Osteoblast (primary cell): ENCODE measurements at regions not wholly inside any gene's neighbourhood (a gene's known extent, or its start where the extent isn't known, plus 50 kb on each side); places are given as distances from the start of the nearest gene placed in this dataset.
A peak's percentile ranks its signal among the peaks of the same experiment; 100 is the strongest.

Source experiments
- DNase-seq: peaks from one replicate; pipeline ENCODE4 v3.0.0; 2011; ENCODE audit warnings: low spot score, mixed read lengths; ENCODE audit not compliant: insufficient read length; ENCODE audit errors: missing footprints
- H2AFZ ChIP-seq: 2 replicates; pipeline ENCODE4 v1.6.0; 2011; ENCODE audit warnings: mild to moderate bottlenecking, low read length
- H3K27ac ChIP-seq: 2 replicates; pipeline ENCODE4 v1.5.1; 2011; ENCODE audit warnings: mild to moderate bottlenecking, low read depth, low read length, moderate library complexity
- H3K27me3 ChIP-seq: 2 replicates; pipeline ENCODE4 v1.6.0; 2012; ENCODE audit warnings: mild to moderate bottlenecking, control low read depth, inconsistent platforms, low read length, moderate library complexity; ENCODE audit not compliant: insufficient read depth
- H3K36me3 ChIP-seq: 2 replicates; pipeline ENCODE4 v1.5.1; 2011; ENCODE audit warnings: mild to moderate bottlenecking, low read length, control low read depth, moderate library complexity; ENCODE audit not compliant: insufficient read depth
- H3K4me1 ChIP-seq: 2 replicates; pipeline ENCODE4 v1.5.1; 2011; ENCODE audit warnings: mild to moderate bottlenecking, low read length, control low read depth, moderate library complexity; ENCODE audit not compliant: insufficient read depth
- H3K4me2 ChIP-seq: 2 replicates; pipeline ENCODE4 v1.6.0; 2011; ENCODE audit warnings: mild to moderate bottlenecking, low read length; ENCODE audit not compliant: insufficient read depth
- H3K4me3 ChIP-seq: fragments of 200-600 bp; sonication (generic); 3 replicates; pipeline ENCODE4 v1.5.1; 2012; ENCODE audit warnings: mild to moderate bottlenecking, low read length, inconsistent platforms; ENCODE audit not compliant: insufficient read depth
- H3K79me2 ChIP-seq: 2 replicates; pipeline ENCODE4 v1.6.0; 2012; ENCODE audit warnings: mild to moderate bottlenecking, low read length, control low read depth, inconsistent platforms; ENCODE audit not compliant: insufficient read depth
- H3K9me3 ChIP-seq: 2 replicates; pipeline ENCODE4 v1.5.1; 2011; ENCODE audit warnings: low read depth, low read length, control low read depth
- H4K20me1 ChIP-seq: 2 replicates; pipeline ENCODE4 v1.6.0; 2012; ENCODE audit warnings: mild to moderate bottlenecking, low read length, control low read depth; ENCODE audit not compliant: insufficient read depth
- CTCF ChIP-seq: IDR thresholded peaks from 2 replicates; pipeline ENCODE4 v1.5.1; 2011; ENCODE audit warnings: mild to moderate bottlenecking, low read depth, low read length, moderate library complexity; ENCODE audit errors: extremely low read depth

GRCh38 chr12:19882346-19882745 lies 443.1 kb downstream of the AEBP2 start:
- H3K27ac ChIP-seq, result no peak overlapping the region
- H3K27me3 ChIP-seq, result no peaks in the 10 kb centered on the region
- no peak for TF ChIP-seq CTCF
- no peaks in the 10 kb centered on the region for H3K36me3 ChIP-seq
- H2AFZ ChIP-seq, result no peak overlapping the region
- DNase-seq, result no peak
- H3K4me1 ChIP-seq, result no peaks in the 10 kb centered on the region
- no peak overlapping the region for H3K4me3 ChIP-seq
- H4K20me1 ChIP-seq, result no peaks in the 10 kb centered on the region
- H3K4me2 ChIP-seq, result no peak overlapping the region
- no peaks in the 10 kb centered on the region for H3K9me3 ChIP-seq
- no peaks in the 10 kb centered on the region for H3K79me2 ChIP-seq

GRCh38 chr12:19884021-19884492 lies 444.8 kb downstream of the AEBP2 start:
- H2AFZ ChIP-seq, result no peak overlapping the region
- TF ChIP-seq CTCF, result no peak
- no peaks in the 10 kb centered on the region for H3K36me3 ChIP-seq
- H3K27ac ChIP-seq, result no peak overlapping the region
- DNase-seq, result no peak
- H3K79me2 ChIP-seq, result no peaks in the 10 kb centered on the region
- H4K20me1 ChIP-seq, result no peaks in the 10 kb centered on the region
- no peaks in the 10 kb centered on the region for H3K9me3 ChIP-seq
- no peaks in the 10 kb centered on the region for H3K27me3 ChIP-seq
- H3K4me3 ChIP-seq, result no peak overlapping the region
- H3K4me2 ChIP-seq, result no peak overlapping the region
- H3K4me1 ChIP-seq, result no peaks in the 10 kb centered on the region

GRCh38 chr12:19885093-19885812 lies 446.0 kb downstream of the AEBP2 start:
- no peak for TF ChIP-seq CTCF
- Histone ChIP-seq H2AFZ (peak overlapping the region; percentile 37), H3K27ac (no peak overlapping the region), H3K4me3 (no peak overlapping the region), H4K20me1 (no peaks in the 10 kb centered on the region), H3K36me3 (no peaks in the 10 kb centered on the region), H3K4me1 (no peaks in the 10 kb centered on the region), H3K4me2 (no peak overlapping the region), H3K27me3 (no peaks in the 10 kb centered on the region), H3K9me3 (no peaks in the 10 kb centered on the region), H3K79me2 (no peaks in the 10 kb centered on the region)
- no peak for DNase-seq

- Histone ChIP-seq H3K9me3 (no peaks in the 10 kb centered on the region), H3K36me3 (no peaks in the 10 kb centered on the region), H3K27me3 (no peaks in the 10 kb centered on the region), H2AFZ (no peak overlapping the region), H4K20me1 (no peaks in the 10 kb centered on the region), H3K79me2 (no peaks in the 10 kb centered on the region), H3K4me2 (no peak overlapping the region), H3K4me3 (no peak overlapping the region), H3K4me1 (no peaks in the 10 kb centered on the region), H3K27ac (no peak overlapping the region)
- TF ChIP-seq CTCF, result no peak
- no peak for DNase-seq
These were observed 446.8 kb downstream of the AEBP2 start for GRCh38 chr12:19886065-19886464.
